ENCODE measurements at regions not wholly inside any gene's neighbourhood (a gene's known extent, or its start where the extent isn't known, plus 50 kb on each side); places are given as distances from the start of the nearest gene placed in this dataset.

DNA sequence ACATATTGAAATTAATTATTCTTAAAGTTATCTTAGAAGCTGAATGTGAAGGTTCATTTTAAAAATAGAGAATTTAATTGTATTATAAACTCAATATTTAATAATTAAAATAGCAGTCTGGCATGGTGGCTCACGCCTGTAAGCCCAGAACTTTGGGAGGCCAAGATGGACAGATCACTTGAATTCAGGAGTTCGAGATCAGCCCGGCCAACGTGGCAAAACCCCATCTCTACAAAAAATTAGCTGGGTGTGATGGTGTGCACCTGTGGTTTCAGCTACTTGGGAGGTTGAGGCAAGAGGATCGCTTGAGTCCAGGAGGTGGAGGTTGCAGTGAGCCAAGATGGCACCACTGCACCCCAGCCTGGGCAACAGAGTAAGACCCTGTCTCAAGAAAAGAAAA, 659.9 kb upstream of the AGA start:
- Histone ChIP-seq H3K4me1 (ENCODE audit: low read length) (no peaks in the 10 kb centered on the region), H3K9ac (ENCODE audit: low read length) (no peak overlapping the region), H3K4me3 (ENCODE audit: low read length) (no peak overlapping the region), H3K4me2 (ENCODE audit: low read depth, low read length) (no peak overlapping the region), H3K9me3 (replicated peaks; ENCODE audit: insufficient read depth, low read length) (no peaks in the 10 kb centered on the region), H3K27me3 (replicated peaks; ENCODE audit: insufficient read depth, low read length) (no peaks in the 10 kb centered on the region), H3K79me2 (ENCODE audit: low read length) (no peaks in the 10 kb centered on the region), H3K9me2 (replicated peaks; ENCODE audit: insufficient read depth, low read length) (no peaks in the 10 kb centered on the region), H3K27ac (ENCODE audit: low read length) (no peak overlapping the region), H2AFZ (ENCODE audit: low read length) (no peak overlapping the region), H3F3A (ENCODE audit: insufficient read depth, low read length) (no peaks in the 10 kb centered on the region), H3K36me3 (replicated peaks; ENCODE audit: insufficient read depth, low read length) (no peaks in the 10 kb centered on the region), H4K20me1 (ENCODE audit: insufficient read depth, low read length) (no peaks in the 10 kb centered on the region)
- TF ChIP-seq EZH2phosphoT487 (IDR thresholded peaks at IDR 0.05; ENCODE audit: low read length) (no peak), EZH2 (optimal IDR thresholded peaks at IDR 0.05; ENCODE audit: low read depth, low read length) (no peak)
- TF ChIP-seq, protein P1, sequence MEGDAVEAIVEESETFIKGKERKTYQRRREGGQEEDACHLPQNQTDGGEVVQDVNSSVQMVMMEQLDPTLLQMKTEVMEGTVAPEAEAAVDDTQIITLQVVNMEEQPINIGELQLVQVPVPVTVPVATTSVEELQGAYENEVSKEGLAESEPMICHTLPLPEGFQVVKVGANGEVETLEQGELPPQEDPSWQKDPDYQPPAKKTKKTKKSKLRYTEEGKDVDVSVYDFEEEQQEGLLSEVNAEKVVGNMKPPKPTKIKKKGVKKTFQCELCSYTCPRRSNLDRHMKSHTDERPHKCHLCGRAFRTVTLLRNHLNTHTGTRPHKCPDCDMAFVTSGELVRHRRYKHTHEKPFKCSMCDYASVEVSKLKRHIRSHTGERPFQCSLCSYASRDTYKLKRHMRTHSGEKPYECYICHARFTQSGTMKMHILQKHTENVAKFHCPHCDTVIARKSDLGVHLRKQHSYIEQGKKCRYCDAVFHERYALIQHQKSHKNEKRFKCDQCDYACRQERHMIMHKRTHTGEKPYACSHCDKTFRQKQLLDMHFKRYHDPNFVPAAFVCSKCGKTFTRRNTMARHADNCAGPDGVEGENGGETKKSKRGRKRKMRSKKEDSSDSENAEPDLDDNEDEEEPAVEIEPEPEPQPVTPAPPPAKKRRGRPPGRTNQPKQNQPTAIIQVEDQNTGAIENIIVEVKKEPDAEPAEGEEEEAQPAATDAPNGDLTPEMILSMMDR (IDR thresholded peaks at IDR 0.05; ENCODE audit: low read length): no peak
- no peak for DNase-seq

DNA sequence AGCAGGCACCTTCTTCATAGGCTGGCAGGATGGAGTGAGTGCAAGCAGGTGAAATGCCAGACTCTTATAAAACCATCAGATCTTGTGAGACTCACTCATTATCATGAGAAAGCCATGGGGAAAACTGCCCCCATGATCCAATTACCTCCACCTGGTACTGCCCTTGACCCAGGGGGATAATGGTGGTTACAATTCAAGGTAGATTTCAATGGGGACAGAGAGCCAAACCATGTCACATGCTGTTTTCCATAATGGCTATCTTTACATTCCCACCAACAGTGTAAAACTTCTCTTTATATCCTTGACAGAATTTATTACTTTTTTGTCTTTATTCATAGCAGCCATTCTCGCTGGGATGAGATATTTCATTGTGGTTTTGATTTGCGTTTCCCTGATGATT, 663.0 kb upstream of the AGA start:
- no peaks in the 10 kb centered on the region for H3K9me3 ChIP-seq (replicated peaks; ENCODE audit: insufficient read depth, low read length)
- H3K36me3 ChIP-seq (replicated peaks; ENCODE audit: insufficient read depth, low read length): no peaks in the 10 kb centered on the region
- no peak for DNase-seq
- H3K9ac ChIP-seq (ENCODE audit: low read length): no peak overlapping the region
- no peak overlapping the region for H3K4me3 ChIP-seq (ENCODE audit: low read length)
- no peaks in the 10 kb centered on the region for H3K27me3 ChIP-seq (replicated peaks; ENCODE audit: insufficient read depth, low read length)
- TF ChIP-seq EZH2phosphoT487 (IDR thresholded peaks at IDR 0.05; ENCODE audit: low read length): no peak
- TF ChIP-seq, protein P1 (IDR thresholded peaks at IDR 0.05; ENCODE audit: low read length): no peak
- TF ChIP-seq EZH2 (optimal IDR thresholded peaks at IDR 0.05; ENCODE audit: low read depth, low read length): no peak
- H3F3A ChIP-seq (ENCODE audit: insufficient read depth, low read length): no peaks in the 10 kb centered on the region
- no peak overlapping the region for H2AFZ ChIP-seq (ENCODE audit: low read length)
- no peaks in the 10 kb centered on the region for H3K9me2 ChIP-seq (replicated peaks; ENCODE audit: insufficient read depth, low read length)
- H4K20me1 ChIP-seq (ENCODE audit: insufficient read depth, low read length): no peaks in the 10 kb centered on the region
- no peak overlapping the region for H3K27ac ChIP-seq (ENCODE audit: low read length)
- no peak overlapping the region for H3K4me2 ChIP-seq (ENCODE audit: low read depth, low read length)
- H3K4me1 ChIP-seq (ENCODE audit: low read length): no peaks in the 10 kb centered on the region
- no peaks in the 10 kb centered on the region for H3K79me2 ChIP-seq (ENCODE audit: low read length)

DNA sequence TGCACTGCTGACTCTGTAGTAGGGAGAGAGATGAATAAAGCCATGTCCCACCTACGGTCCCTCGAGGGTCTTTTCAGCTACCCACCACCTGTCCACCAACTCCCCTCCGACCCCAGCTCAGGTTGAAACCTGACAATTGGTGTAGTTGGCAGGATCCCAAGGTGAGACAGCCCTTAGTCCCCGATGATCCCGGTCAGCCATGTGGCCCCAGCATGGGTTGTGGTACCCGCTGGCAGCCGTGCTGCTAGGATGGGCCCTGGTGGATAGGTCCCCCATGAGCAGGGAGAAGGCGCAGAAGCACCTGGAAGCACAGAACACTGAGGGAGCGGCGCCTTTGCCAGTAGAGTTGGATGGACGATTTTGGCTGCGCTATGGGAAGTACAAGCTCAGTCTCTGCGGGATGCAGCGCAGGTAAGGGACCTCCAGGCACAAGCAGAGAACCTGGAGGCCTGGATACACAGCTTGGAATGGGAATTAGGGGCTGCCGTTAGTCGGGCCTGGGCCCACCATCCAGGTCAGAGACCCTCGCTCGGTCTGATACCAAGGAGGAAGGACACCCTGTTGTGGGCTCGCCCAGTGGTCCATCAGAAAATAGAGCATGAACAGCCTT, 694.6 kb upstream of the AGA start:
- Histone ChIP-seq H3K9me2 (replicated peaks; ENCODE audit: insufficient read depth, low read length) (no peaks in the 10 kb centered on the region), H2AFZ (ENCODE audit: low read length) (no peak overlapping the region), H3K9me3 (replicated peaks; ENCODE audit: insufficient read depth, low read length) (no peaks in the 10 kb centered on the region), H3K9ac (ENCODE audit: low read length) (no peak overlapping the region), H3K4me2 (ENCODE audit: low read depth, low read length) (no peak overlapping the region), H3K79me2 (ENCODE audit: low read length) (no peaks in the 10 kb centered on the region), H3K4me3 (ENCODE audit: low read length) (no peak overlapping the region), H4K20me1 (ENCODE audit: insufficient read depth, low read length) (no peaks in the 10 kb centered on the region), H3K27me3 (replicated peaks; ENCODE audit: insufficient read depth, low read length) (no peaks in the 10 kb centered on the region), H3K36me3 (replicated peaks; ENCODE audit: insufficient read depth, low read length) (no peaks in the 10 kb centered on the region), H3K27ac (ENCODE audit: low read length) (no peak overlapping the region), H3F3A (ENCODE audit: insufficient read depth, low read length) (no peaks in the 10 kb centered on the region), H3K4me1 (ENCODE audit: low read length) (no peaks in the 10 kb centered on the region)
- no peak for DNase-seq
- TF ChIP-seq EZH2 (optimal IDR thresholded peaks at IDR 0.05; ENCODE audit: low read depth, low read length): no peak
- TF ChIP-seq, protein P1 (IDR thresholded peaks at IDR 0.05; ENCODE audit: low read length): no peak
- TF ChIP-seq EZH2phosphoT487 (IDR thresholded peaks at IDR 0.05; ENCODE audit: low read length): no peak

All from MM.1S (cell line).